Activated naive CD8-positive, alpha-beta T cell treated with anti-CD3 and anti-CD28 coated beads, Interleukin-2, amount 10 ng/mL, durations not matched to agents 7 days and 5 days (primary cell): ENCODE measurements at regions not wholly inside any gene's neighbourhood (a gene's known extent, or its start where the extent isn't known, plus 50 kb on each side); places are given as distances from the start of the nearest gene placed in this dataset.
A peak's percentile ranks its signal among the peaks of the same experiment; 100 is the strongest.
"Not testable (repeated sequence)": the region's sequence is repeated elsewhere in the genome, so short reads cannot be mapped to it uniquely, and the experiment has no call there.

Source experiments
- ATAC-seq: fragments of 150-1000 bp; cut with Tn5 transposase; one replicate; pipeline ENCODE4 v1.10.0; 2021; ENCODE audit warnings: low read depth, moderate library complexity
- POLR2A ChIA-PET: fragments of 350-600 bp; sonication (Branson Sonifier 250); formaldehyde crosslinking; loops from one replicate; lab custom pipeline; 2021; ENCODE audit warnings: antibody characterized with exemption; lab: Charles Lee
- DNase-seq: peaks from one replicate; pipeline ENCODE4 v3.0.0; 2021
- H3K27ac Mint-ChIP-seq: one replicate; pipeline ENCODE4 v1.8.0; 2022; ENCODE audit warnings: mild to moderate bottlenecking, mixed read lengths
- H3K27me3 Mint-ChIP-seq: one replicate; pipeline ENCODE4 v1.8.0; 2022; ENCODE audit warnings: mild to moderate bottlenecking, moderate library complexity, mixed read lengths
- H3K36me3 Mint-ChIP-seq: one replicate; pipeline ENCODE4 v1.8.0; 2021; ENCODE audit warnings: mild to moderate bottlenecking, mixed read lengths
- H3K4me1 Mint-ChIP-seq: one replicate; pipeline ENCODE4 v1.8.0; 2021; ENCODE audit warnings: mixed read lengths
- H3K4me3 Mint-ChIP-seq: one replicate; pipeline ENCODE4 v1.8.0; 2022; ENCODE audit warnings: mild to moderate bottlenecking, moderate library complexity, mixed read lengths
- H3K9me3 Mint-ChIP-seq: one replicate; pipeline ENCODE4 v1.8.0; 2021; ENCODE audit warnings: mixed read lengths

DNA sequence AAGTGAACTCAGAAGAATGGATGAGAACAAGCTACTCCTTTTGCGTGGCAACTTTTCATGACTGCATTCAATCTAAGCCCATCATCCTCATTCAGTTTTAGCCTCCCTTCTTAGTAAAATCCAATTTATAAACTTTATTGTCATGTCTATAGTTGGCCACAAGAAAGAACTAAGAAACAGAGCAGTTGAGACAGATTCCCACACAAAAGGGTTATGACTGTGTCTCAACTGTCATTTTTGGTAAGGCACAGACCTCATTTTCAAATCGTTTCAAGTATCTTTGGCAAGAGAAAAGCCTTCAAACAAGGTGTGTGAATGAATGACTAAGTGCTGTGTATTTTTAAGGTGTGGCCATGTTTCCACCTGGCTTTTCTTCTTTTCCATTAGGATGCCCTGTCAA lies 84.2 kb upstream of the CREB5 start:
- POLR2A ChIA-PET = no interaction called here
- Mint-ChIP-seq H3K9me3 (peaks cover 1% of the 10 kb centered on the region), H3K27ac (no peak overlapping the region), H3K36me3 (peaks cover 5% of the 10 kb centered on the region), H3K27me3 (no peaks in the 10 kb centered on the region), H3K4me3 (no peak overlapping the region), H3K4me1 (peaks cover 17% of the 10 kb centered on the region)
- DNase-seq (no peak), ATAC-seq (no peak)

- no peaks in the 10 kb centered on the region for H3K27me3 Mint-ChIP-seq
- no peak overlapping the region for H3K27ac Mint-ChIP-seq
- no peak for DNase-seq
- POLR2A ChIA-PET = no interaction called here
- H3K36me3 Mint-ChIP-seq = peaks cover 5% of the 10 kb centered on the region
- ATAC-seq = no peak
- H3K4me3 Mint-ChIP-seq = no peak overlapping the region
- peaks cover 17% of the 10 kb centered on the region for H3K4me1 Mint-ChIP-seq
- peaks cover 1% of the 10 kb centered on the region for H3K9me3 Mint-ChIP-seq
Observed at GRCh38 chr7:28328822-28329660, 83.3 kb upstream of the CREB5 start.

GRCh38 chr7:28329661-28330363 lies 82.5 kb upstream of the CREB5 start:
- peak overlapping the region; percentile 72 for H3K4me3 Mint-ChIP-seq
- peaks cover 17% of the 10 kb centered on the region for H3K4me1 Mint-ChIP-seq

GRCh38 chr7:28330384-28331070 lies 81.8 kb upstream of the CREB5 start:
- H3K36me3 Mint-ChIP-seq = peaks cover 8% of the 10 kb centered on the region
- peak overlapping the region; percentile 72 for H3K4me3 Mint-ChIP-seq
- peak overlapping the region; percentile 43 for H3K27ac Mint-ChIP-seq
- H3K9me3 Mint-ChIP-seq = peaks cover 1% of the 10 kb centered on the region
- peaks cover 17% of the 10 kb centered on the region for H3K4me1 Mint-ChIP-seq
- no peaks in the 10 kb centered on the region for H3K27me3 Mint-ChIP-seq
- ATAC-seq (peak; percentile 63), DNase-seq (no peak)
- POLR2A ChIA-PET = interaction anchor here (0.7 kb wide), 1 partner anchor 22 kb away, joined by 6 read pairs; no protein-coding TSS in a partner anchor

More at GRCh38 chr7:28329661-28330363, 82.5 kb upstream of the CREB5 start:
- peaks cover 8% of the 10 kb centered on the region for H3K36me3 Mint-ChIP-seq
- POLR2A ChIA-PET = interaction anchor here (0.7 kb wide), 1 partner anchor 23 kb away, joined by 6 read pairs; no protein-coding TSS in a partner anchor
- H3K9me3 Mint-ChIP-seq = peaks cover 1% of the 10 kb centered on the region
- H3K27ac Mint-ChIP-seq = peak overlapping the region; percentile 43
- ATAC-seq (peak; percentile 77), DNase-seq (peak; percentile 29)
- no peaks in the 10 kb centered on the region for H3K27me3 Mint-ChIP-seq

DNA sequence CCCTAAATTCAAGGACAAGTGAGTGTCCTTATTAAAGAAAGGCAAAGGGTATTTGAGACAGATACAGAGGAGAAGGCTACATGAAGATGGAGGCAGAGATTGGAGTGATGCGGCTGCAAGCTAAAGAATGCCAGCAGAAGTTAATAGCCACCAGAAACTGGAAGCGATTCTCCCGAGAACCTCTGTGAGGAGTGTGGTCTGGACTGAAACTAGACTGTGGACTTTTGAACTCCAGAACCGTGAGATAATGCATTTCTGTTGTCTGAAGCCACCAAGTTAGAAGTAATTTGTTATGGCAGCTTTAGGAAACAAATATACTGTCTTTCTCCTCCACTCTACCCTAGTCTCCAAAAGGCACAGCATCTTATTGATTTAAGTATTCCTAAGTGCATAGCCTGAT lies 80.3 kb upstream of the CREB5 start:
- no peak for DNase-seq
- Mint-ChIP-seq H3K36me3 (peaks cover 8% of the 10 kb centered on the region), H3K4me1 (peaks cover 17% of the 10 kb centered on the region), H3K4me3 (no peak overlapping the region), H3K27ac (no peak overlapping the region), H3K27me3 (no peaks in the 10 kb centered on the region), H3K9me3 (peaks cover 1% of the 10 kb centered on the region)
- POLR2A ChIA-PET = no interaction called here
- ATAC-seq = no peak

- not testable (repeated sequence) for H3K36me3 Mint-ChIP-seq
Observed at GRCh38 chr7:28333548-28333947, 78.8 kb upstream of the CREB5 start.

GRCh38 chr7:28336806-28337205 lies 75.5 kb upstream of the CREB5 start:
- H3K27me3 Mint-ChIP-seq = no peaks in the 10 kb centered on the region
- H3K9me3 Mint-ChIP-seq = peaks cover 1% of the 10 kb centered on the region

More at GRCh38 chr7:28333548-28333947, 78.8 kb upstream of the CREB5 start:
- not testable (repeated sequence) for DNase-seq, H3K4me3 Mint-ChIP-seq, H3K9me3 Mint-ChIP-seq, H3K4me1 Mint-ChIP-seq, H3K27me3 Mint-ChIP-seq, ATAC-seq, H3K27ac Mint-ChIP-seq
- POLR2A ChIA-PET = interaction anchor here (0.6 kb wide), 1 partner anchor 228 kb away, joined by 3 read pairs; no protein-coding TSS in a partner anchor

GRCh38 chr7:28338041-28338440 lies 74.3 kb upstream of the CREB5 start:
- ATAC-seq (no peak), DNase-seq (no peak)
- no peak overlapping the region for H3K4me3 Mint-ChIP-seq
- no peak overlapping the region for H3K27ac Mint-ChIP-seq
- H3K36me3 Mint-ChIP-seq = peaks cover 3% of the 10 kb centered on the region
- H3K27me3 Mint-ChIP-seq = no peaks in the 10 kb centered on the region
- H3K4me1 Mint-ChIP-seq = no peaks in the 10 kb centered on the region
- POLR2A ChIA-PET = no interaction called here
- H3K9me3 Mint-ChIP-seq = peaks cover 2% of the 10 kb centered on the region

More at GRCh38 chr7:28336806-28337205, 75.5 kb upstream of the CREB5 start:
- ATAC-seq (no peak), DNase-seq (no peak)
- Mint-ChIP-seq H3K4me1 (no peaks in the 10 kb centered on the region), H3K27ac (no peak overlapping the region), H3K36me3 (peaks cover 3% of the 10 kb centered on the region), H3K4me3 (no peak overlapping the region)
- POLR2A ChIA-PET = no interaction called here

GRCh38 chr7:28343462-28343861 lies 68.9 kb upstream of the CREB5 start:
- Mint-ChIP-seq H3K27me3 (peaks cover 2% of the 10 kb centered on the region), H3K4me3 (no peak overlapping the region), H3K27ac (no peak overlapping the region), H3K4me1 (no peaks in the 10 kb centered on the region), H3K36me3 (no peaks in the 10 kb centered on the region), H3K9me3 (peaks cover 2% of the 10 kb centered on the region)
- no peak for ATAC-seq
- DNase-seq = no peak
- POLR2A ChIA-PET = no interaction called here

- POLR2A ChIA-PET = no interaction called here
- no peak overlapping the region for H3K27ac Mint-ChIP-seq
- H3K4me1 Mint-ChIP-seq = no peaks in the 10 kb centered on the region
- peaks cover 2% of the 10 kb centered on the region for H3K27me3 Mint-ChIP-seq
- peaks cover 1% of the 10 kb centered on the region for H3K9me3 Mint-ChIP-seq
- ATAC-seq = no peak
- H3K4me3 Mint-ChIP-seq = no peak overlapping the region
- no peaks in the 10 kb centered on the region for H3K36me3 Mint-ChIP-seq
- DNase-seq = no peak
Observed at GRCh38 chr7:28346256-28346655, 66.1 kb upstream of the CREB5 start.

- DNase-seq = no peak
- POLR2A ChIA-PET = no interaction called here
- peaks cover 2% of the 10 kb centered on the region for H3K27me3 Mint-ChIP-seq
- H3K27ac Mint-ChIP-seq = no peak overlapping the region
- H3K4me1 Mint-ChIP-seq = no peaks in the 10 kb centered on the region
- no peaks in the 10 kb centered on the region for H3K36me3 Mint-ChIP-seq
- H3K4me3 Mint-ChIP-seq = no peak overlapping the region
- ATAC-seq = no peak
- H3K9me3 Mint-ChIP-seq = peaks cover 1% of the 10 kb centered on the region
Observed at GRCh38 chr7:28346676-28347363, 65.5 kb upstream of the CREB5 start.

DNA sequence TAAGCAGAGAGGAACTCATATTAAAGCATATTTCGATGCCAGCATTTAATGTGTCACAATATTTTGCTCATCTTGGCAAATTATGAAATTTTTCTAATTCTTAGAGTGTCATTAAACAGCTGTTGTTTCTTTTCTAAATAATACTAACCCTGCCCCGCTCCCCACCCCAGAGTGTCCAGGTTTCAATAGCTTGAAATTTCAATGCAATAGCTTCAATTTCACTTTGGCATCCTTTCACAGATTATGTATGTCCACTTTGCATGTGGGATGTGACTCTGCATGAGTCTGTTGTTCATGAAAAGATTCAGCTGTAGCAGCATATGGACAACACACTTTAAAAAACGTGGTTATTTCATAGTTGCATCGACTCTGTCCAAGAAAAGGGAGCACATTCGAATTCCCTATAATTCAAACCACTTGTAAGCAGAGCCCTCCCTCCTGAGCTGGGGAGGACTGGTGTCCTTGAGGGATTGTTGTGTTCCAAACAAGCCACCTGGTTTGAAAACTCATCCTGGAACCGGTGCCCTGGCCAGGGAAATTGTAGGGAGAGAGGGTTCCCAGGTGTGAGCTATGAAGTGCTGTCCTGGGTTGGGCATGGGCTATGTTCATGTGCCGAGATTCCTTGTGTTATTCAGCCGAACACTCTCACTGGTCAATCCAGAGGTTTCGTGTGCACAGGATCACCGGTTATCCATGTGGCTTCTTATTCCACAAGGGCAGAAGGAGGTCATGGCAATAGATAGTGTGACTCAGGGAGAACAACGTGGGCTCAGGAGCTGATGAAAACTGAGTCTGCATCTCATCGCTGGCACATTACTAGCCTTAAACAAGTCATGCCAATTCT lies 64.6 kb upstream of the CREB5 start:
- Mint-ChIP-seq H3K36me3 (no peaks in the 10 kb centered on the region), H3K27me3 (peaks cover 2% of the 10 kb centered on the region), H3K4me1 (no peaks in the 10 kb centered on the region), H3K27ac (no peak overlapping the region), H3K9me3 (no peaks in the 10 kb centered on the region), H3K4me3 (no peak overlapping the region)
- ATAC-seq (no peak), DNase-seq (no peak)
- POLR2A ChIA-PET = no interaction called here
